ENCODE measurements at regions not wholly inside any gene's neighbourhood (a gene's known extent, or its start where the extent isn't known, plus 50 kb on each side); places are given as distances from the start of the nearest gene placed in this dataset.

DNA sequence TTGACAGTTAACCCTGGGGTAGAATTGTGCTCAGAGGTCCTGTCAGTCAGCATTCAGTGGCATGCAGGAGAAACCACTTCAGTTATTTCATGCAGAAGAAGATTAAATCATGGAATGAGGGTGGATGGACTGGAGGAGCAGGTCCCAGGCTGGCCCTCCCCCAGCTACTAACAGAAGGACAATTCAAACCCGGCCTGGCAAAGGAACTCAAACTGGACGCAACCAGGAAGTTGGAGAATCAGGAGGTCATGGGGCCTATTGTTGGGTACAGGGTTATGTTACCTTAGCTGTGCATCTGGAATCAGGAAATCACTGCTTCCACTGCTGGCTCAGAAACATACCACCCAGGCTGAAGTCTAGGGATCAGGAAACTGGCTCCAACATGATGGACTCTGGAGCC, 121.4 kb downstream of the GPAT3 start:
- TF ChIP-seq FOXP2 (optimal IDR thresholded peaks at IDR 0.05; ENCODE audit: control extremely low read depth, extremely low read length, insufficient read depth): no peak
- no peak for TF ChIP-seq EZH2 (IDR thresholded peaks at IDR 0.05)
